Common myeloid progenitor, CD34-positive (primary cell): ENCODE measurements at regions not wholly inside any gene's neighbourhood (a gene's known extent, or its start where the extent isn't known, plus 50 kb on each side); places are given as distances from the start of the nearest gene placed in this dataset.

Experiments
- CTCF ChIA-PET: fragments of 350-600 bp; sonication (Branson Sonifier 250); formaldehyde crosslinking; loops from one replicate; lab custom pipeline; 2021; ENCODE audit warnings: antibody characterized with exemption; lab: Charles Lee
- POLR2A ChIA-PET: fragments of 350-600 bp; sonication (Branson Sonifier 250); formaldehyde crosslinking; loops from one replicate; lab custom pipeline; 2021; ENCODE audit warnings: antibody characterized with exemption; lab: Charles Lee
- DNase-seq, 3 donors: peaks; one replicate each; pipeline versions ENCODE4 v3.0.0 to v3.0.0-alpha.2; 2013
- H3K27ac ChIP-seq, 2 experiments: 1 replicate in 1 of 2; 2 replicates in 1 of 2; pipeline ENCODE4 v1.7.0; 2013; ENCODE audit warnings: inconsistent platforms in 2 of 2, low read length in 2 of 2, mild to moderate bottlenecking in 2 of 2, low read depth in 1 of 2, moderate library complexity in 1 of 2; ENCODE audit not compliant: severe bottlenecking in 2 of 2, insufficient read depth in 1 of 2, poor library complexity in 1 of 2
- H3K27me3 ChIP-seq, 5 experiments: replicated peaks in 2 of 5; 1 replicate in 3 of 5; 2 replicates in 2 of 5; pipeline versions ENCODE4 v1.6.1 to v1.7.0; 2013; ENCODE audit warnings: low read length in 4 of 5, mild to moderate bottlenecking in 2 of 5, moderate library complexity in 2 of 5, inconsistent platforms in 1 of 5; ENCODE audit not compliant: insufficient read depth in 5 of 5, control insufficient read depth in 4 of 5
- H3K36me3 ChIP-seq, 4 experiments: 1 replicate in 2 of 4; 2 replicates in 2 of 4; pipeline versions ENCODE4 v1.6.1 to v1.7.0; 2013; ENCODE audit warnings: low read length in 3 of 4, control low read depth in 1 of 4, mild to moderate bottlenecking in 1 of 4; ENCODE audit not compliant: control insufficient read depth in 4 of 4, insufficient read depth in 4 of 4
- H3K4me1 ChIP-seq, 4 experiments: 1 replicate in 3 of 4; 2 replicates in 1 of 4; pipeline versions ENCODE4 v1.6.1 to v1.7.1; 2013; ENCODE audit warnings: low read length in 3 of 4, mild to moderate bottlenecking in 3 of 4, control low read depth in 1 of 4, inconsistent platforms in 1 of 4, moderate library complexity in 1 of 4; ENCODE audit not compliant: control insufficient read depth in 4 of 4, insufficient read depth in 4 of 4; ENCODE audit errors: control extremely low read depth in 1 of 4
- H3K4me3 ChIP-seq, 7 experiments: 1 replicate in 4 of 7; 2 replicates in 3 of 7; pipeline versions ENCODE4 v1.5.1 to v1.7.0; 2013; ENCODE audit warnings: mild to moderate bottlenecking in 7 of 7, low read length in 6 of 7, moderate library complexity in 6 of 7, inconsistent platforms in 2 of 7, low read depth in 2 of 7, control low read depth in 1 of 7; ENCODE audit not compliant: insufficient read depth in 4 of 7, control insufficient read depth in 1 of 7; ENCODE audit errors: extremely low read depth in 1 of 7
- H3K9me3 ChIP-seq, 5 experiments: 1 replicate in 4 of 5; 2 replicates in 1 of 5; pipeline versions ENCODE4 v1.6.1 to v1.7.1; 2013; ENCODE audit warnings: low read length in 4 of 5, mild to moderate bottlenecking in 2 of 5, inconsistent platforms in 1 of 5, low read depth in 1 of 5, moderate library complexity in 1 of 5; ENCODE audit not compliant: control insufficient read depth in 4 of 5, insufficient read depth in 2 of 5; ENCODE audit errors: control extremely low read depth in 1 of 5
- WGBS: methylation state at CpG from one replicate; pipeline ENCODE4 v1.1.5; 2013; ENCODE audit not compliant: insufficient coverage; 5-methylcytosine and 5-hydroxymethylcytosine counted together

DNA sequence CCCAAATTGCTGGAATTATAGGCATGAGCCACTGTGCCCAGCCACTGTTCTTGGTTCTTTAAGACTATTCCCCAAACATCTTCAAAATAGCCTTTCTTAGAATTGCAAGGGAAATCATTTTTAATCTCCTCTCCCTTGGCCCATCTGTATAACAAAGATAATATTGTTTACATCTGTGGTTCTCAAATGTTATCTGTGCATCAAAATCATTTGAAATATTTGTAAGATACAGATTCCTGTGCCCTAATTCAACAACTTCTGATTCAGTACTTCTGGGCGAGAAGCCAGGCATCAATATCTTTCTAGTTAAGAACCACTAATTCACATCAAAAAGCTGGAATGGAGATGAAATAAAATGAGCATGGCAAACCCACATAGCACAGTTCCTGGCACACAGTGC is 83.0 kb downstream of the TMPRSS5 start:
- no peak overlapping the region for H3K4me3 ChIP-seq
- no peaks in the 10 kb centered on the region for H3K4me1 ChIP-seq
- no peaks in the 10 kb centered on the region for H3K36me3 ChIP-seq
- CTCF ChIA-PET, result no interaction called here
- H3K27ac ChIP-seq, result no peak overlapping the region
- no CpG with 5 or more reads among the region's 1 CpG for WGBS
- H3K9me3 ChIP-seq, result peaks cover 0 to 3% (median 0%) of the 10 kb centered on the region in 5 experiments
- no peak for DNase-seq
- no peaks in the 10 kb centered on the region for H3K27me3 ChIP-seq
- POLR2A ChIA-PET, result no interaction called here

GRCh38 chr11:113618360-113618759 is 87.7 kb downstream of the TMPRSS5 start:
- no peaks in the 10 kb centered on the region for H3K36me3 ChIP-seq
- H3K4me1 ChIP-seq, result peaks cover 0 to 3% (median 1%) of the 10 kb centered on the region in 4 experiments
- ChIA-PET CTCF (no interaction called here), POLR2A (no interaction called here)
- H3K27ac ChIP-seq, result no peak overlapping the region
- peaks cover 0 to 3% (median 0%) of the 10 kb centered on the region in 5 experiments for H3K9me3 ChIP-seq
- no peaks in the 10 kb centered on the region for H3K27me3 ChIP-seq
- no peak for DNase-seq
- WGBS, result 100% methylated on average over 1 of the region's 2 CpGs
- no peak overlapping the region for H3K4me3 ChIP-seq

DNA sequence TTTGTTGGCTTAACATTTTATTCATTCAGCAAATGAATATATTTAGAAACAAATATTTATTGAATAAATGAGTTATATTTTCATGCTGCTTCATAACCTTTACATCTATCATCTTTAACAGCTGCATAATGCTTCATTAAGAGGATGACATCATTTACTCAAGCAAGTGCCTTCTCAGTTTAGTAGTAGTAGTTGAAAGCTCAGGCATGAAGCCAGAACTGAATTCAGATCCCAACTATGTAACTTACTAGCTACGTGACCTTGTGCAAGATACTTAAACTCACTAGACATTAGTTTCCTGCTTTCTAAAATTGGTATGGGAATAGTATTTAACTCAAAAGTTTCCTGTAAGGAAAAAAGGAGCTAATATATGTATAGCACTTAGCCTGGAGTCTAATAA is 90.3 kb downstream of the TMPRSS5 start:
- H3K27me3 ChIP-seq, result no peaks in the 10 kb centered on the region
- no peak overlapping the region for H3K27ac ChIP-seq
- H3K4me3 ChIP-seq, result no peak overlapping the region
- peaks cover 0 to 3% (median 1%) of the 10 kb centered on the region in 4 experiments for H3K4me1 ChIP-seq
- no CpG with 5 or more reads among the region's 1 CpG for WGBS
- no peaks in the 10 kb centered on the region for H3K9me3 ChIP-seq
- ChIA-PET CTCF (no interaction called here), POLR2A (no interaction called here)
- H3K36me3 ChIP-seq, result no peaks in the 10 kb centered on the region
- DNase-seq, result no peak

DNA sequence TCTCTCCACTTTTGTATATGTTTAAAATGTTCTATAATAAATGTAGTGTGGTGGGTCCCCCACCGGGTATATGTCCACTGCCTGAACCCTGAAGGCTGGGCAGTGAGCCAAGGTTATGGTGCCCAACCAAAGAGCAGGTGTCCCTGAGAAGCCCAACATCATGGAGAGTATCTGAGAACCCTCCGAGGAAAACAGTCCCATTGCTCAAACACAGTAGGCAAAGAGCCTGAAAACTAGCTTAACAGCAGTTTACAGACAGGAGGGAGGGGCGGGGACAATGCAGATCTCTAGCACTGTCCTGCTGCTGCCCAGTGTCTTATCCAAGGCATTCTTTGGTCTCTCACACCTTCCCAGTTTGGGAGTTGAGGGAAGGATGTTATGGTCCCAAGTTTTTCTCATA is 91.0 kb downstream of the TMPRSS5 start:
- no peak for DNase-seq
- H3K36me3 ChIP-seq, result no peaks in the 10 kb centered on the region
- no peak overlapping the region for H3K4me3 ChIP-seq
- no peaks in the 10 kb centered on the region for H3K9me3 ChIP-seq
- POLR2A ChIA-PET, result interaction anchor here (0.7 kb wide), 1 partner anchor 1172 kb away, joined by 4 read pairs; no protein-coding TSS in a partner anchor
- 100% methylated on average over 1 of the region's 3 CpGs for WGBS
- peaks cover 0 to 3% (median 1%) of the 10 kb centered on the region in 4 experiments for H3K4me1 ChIP-seq
- CTCF ChIA-PET, result no interaction called here
- no peaks in the 10 kb centered on the region for H3K27me3 ChIP-seq
- no peak overlapping the region for H3K27ac ChIP-seq

DNA sequence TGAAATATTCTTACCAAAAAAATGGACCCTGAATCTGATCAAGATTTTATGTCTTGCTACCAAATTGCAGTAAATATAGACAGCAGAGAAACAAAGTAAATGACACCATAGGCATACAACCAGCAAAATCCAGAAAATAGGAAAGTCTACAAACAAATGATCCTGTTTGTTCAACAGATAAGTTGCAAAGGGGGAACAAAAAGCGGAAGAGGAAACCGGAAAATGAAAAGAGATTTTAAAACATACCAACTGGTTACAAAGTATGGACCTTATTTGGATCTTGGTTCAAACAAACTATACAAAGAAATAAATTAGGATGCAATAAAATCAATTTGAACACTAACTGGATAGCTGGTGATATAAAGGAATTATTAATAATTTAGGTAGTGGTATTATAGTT is 92.0 kb downstream of the TMPRSS5 start:
- ChIA-PET POLR2A (no interaction called here), CTCF (no interaction called here)
- peak overlapping the region in 1 of 7 experiments; percentile 25 for H3K4me3 ChIP-seq
- H3K4me1 ChIP-seq, result peaks cover 0 to 3% (median 1%) of the 10 kb centered on the region in 4 experiments
- H3K27me3 ChIP-seq, result no peaks in the 10 kb centered on the region
- no peak overlapping the region for H3K27ac ChIP-seq
- no peaks in the 10 kb centered on the region for H3K9me3 ChIP-seq
- no peaks in the 10 kb centered on the region for H3K36me3 ChIP-seq
- peak in 2 of 3 donors; percentile 1 to 12 for DNase-seq
- no CpG with 5 or more reads among the region's 2 CpGs for WGBS

DNA sequence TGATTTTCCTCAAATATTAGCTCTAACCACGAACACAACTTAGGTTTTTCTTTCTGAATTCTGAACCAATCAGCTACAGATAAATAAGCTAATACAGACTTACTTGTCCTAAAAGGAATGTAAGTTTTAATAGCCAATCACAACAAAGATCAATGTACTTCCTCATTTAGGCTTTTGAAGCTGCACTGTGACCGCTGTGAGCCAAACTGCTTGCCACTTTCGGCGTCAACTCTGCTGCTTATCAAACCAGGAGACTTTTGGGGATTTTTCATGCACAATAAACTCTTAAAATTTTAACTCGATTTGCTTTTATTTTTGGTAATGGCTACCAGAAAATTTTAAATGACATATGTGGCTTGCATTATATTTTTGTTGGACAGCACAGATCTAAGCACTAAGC is 92.5 kb downstream of the TMPRSS5 start:
- DNase-seq, result peak; percentile 15 to 77 (median 58)
- Histone ChIP-seq H3K27ac (no peak overlapping the region), H3K4me1 (peaks cover 0 to 3% (median 1%) of the 10 kb centered on the region in 4 experiments), H3K27me3 (no peaks in the 10 kb centered on the region), H3K36me3 (no peaks in the 10 kb centered on the region), H3K4me3 (peak overlapping the region in 1 of 7 experiments; percentile 25), H3K9me3 (no peaks in the 10 kb centered on the region)
- WGBS, result 33% methylated on average over 2 of the region's 5 CpGs
- CTCF ChIA-PET, result no interaction called here
- POLR2A ChIA-PET, result no interaction called here

- Histone ChIP-seq H3K4me1 (no peaks in the 10 kb centered on the region), H3K27me3 (peaks cover 0 to 9% (median 5%) of the 10 kb centered on the region in 5 experiments), H3K27ac (no peak overlapping the region), H3K36me3 (no peaks in the 10 kb centered on the region), H3K4me3 (no peak overlapping the region), H3K9me3 (peaks cover 0 to 5% (median 1%) of the 10 kb centered on the region in 5 experiments)
- ChIA-PET POLR2A (no interaction called here), CTCF (no interaction called here)
- WGBS, result no CpG with 5 or more reads among the region's 1 CpG
- DNase-seq, result no peak
Measured at GRCh38 chr11:113604186-113604585, 101.9 kb downstream of the TMPRSS5 start.
